ENCODE measurements at regions not wholly inside any gene's neighbourhood (a gene's known extent, or its start where the extent isn't known, plus 50 kb on each side); places are given as distances from the start of the nearest gene placed in this dataset.

DNA sequence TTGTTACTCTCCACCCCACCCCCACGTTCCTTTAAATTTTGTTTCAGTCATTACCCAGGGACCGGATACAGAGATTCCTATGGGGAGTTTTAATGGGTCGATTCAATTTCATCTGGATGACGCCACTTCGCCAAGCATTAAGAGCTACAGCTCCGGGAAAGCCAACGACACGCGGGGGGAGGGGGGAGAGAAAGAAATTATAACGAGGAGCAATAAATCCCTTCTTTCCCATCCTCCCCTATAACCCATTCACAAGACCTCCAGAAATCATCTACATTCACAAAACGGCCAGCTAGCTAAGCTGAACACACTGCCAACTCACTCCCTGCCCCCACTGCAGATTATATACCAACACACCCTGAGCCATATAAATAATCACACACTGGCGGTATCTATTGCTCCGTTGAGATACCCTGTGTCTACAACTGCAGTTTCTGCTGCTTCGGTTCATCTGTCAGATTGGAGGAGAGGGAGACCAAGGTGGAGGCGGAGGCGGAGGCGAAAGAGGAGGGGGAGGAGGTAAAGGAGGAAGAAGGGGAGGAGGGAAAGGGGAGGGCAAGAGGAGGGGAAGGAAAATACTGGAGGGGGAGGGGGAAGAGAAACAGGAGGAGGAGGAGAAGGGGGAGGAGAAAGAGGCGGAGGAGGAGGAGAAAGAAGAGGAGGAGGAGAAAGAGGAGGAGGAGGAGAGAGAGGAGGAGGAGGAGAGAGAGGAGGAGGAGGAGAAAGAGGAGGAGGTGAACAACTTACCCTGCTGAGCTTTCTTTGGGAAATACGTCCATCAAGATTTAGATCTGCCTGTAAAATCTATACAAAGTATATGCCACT is 113.9 kb upstream of the VAMP7 start:
- H4K20me1 ChIP-seq (ENCODE audit: insufficient read depth, low read length) = no peaks in the 10 kb centered on the region
- peak overlapping the region; percentile 39 for H3K9ac ChIP-seq (ENCODE audit: low read depth, low read length)
- peak overlapping the region; percentile 45; the same call in 1 of the 2 replicates for H3K27ac ChIP-seq (ENCODE audit: low read length)
- ATAC-seq (ENCODE audit: insufficient read depth, low read depth) = peak; percentile 89
- no peaks in the 10 kb centered on the region for H3K79me2 ChIP-seq (ENCODE audit: insufficient read depth, low read length)
- peak overlapping the region; percentile 80 for H3K4me2 ChIP-seq (ENCODE audit: insufficient read depth, low read length)
- no peak for TF ChIP-seq EZH2 (IDR thresholded peaks at IDR 0.05; ENCODE audit: borderline replicate concordance, low read depth, low read length, severe bottlenecking)
- TF ChIP-seq, protein P1, sequence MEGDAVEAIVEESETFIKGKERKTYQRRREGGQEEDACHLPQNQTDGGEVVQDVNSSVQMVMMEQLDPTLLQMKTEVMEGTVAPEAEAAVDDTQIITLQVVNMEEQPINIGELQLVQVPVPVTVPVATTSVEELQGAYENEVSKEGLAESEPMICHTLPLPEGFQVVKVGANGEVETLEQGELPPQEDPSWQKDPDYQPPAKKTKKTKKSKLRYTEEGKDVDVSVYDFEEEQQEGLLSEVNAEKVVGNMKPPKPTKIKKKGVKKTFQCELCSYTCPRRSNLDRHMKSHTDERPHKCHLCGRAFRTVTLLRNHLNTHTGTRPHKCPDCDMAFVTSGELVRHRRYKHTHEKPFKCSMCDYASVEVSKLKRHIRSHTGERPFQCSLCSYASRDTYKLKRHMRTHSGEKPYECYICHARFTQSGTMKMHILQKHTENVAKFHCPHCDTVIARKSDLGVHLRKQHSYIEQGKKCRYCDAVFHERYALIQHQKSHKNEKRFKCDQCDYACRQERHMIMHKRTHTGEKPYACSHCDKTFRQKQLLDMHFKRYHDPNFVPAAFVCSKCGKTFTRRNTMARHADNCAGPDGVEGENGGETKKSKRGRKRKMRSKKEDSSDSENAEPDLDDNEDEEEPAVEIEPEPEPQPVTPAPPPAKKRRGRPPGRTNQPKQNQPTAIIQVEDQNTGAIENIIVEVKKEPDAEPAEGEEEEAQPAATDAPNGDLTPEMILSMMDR (IDR thresholded peaks at IDR 0.05; ENCODE audit: borderline replicate concordance, extremely low read depth, low read length, poor library complexity, severe bottlenecking) = no peak
- H3K9me3 ChIP-seq (ENCODE audit: insufficient read depth, low read length, severe bottlenecking) = no peaks in the 10 kb centered on the region
- no peaks in the 10 kb centered on the region for H3K27me3 ChIP-seq (ENCODE audit: insufficient read depth, low read length, poor library complexity)
- peak overlapping the region; percentile 20 to 62; a peak in 3 of 4 replicates for H3K4me3 ChIP-seq (ENCODE audit: low read depth in 1 of 2, low read length in 2 of 2)
- peak; percentile 76 for DNase-seq
- H3K4me1 ChIP-seq (ENCODE audit: insufficient read depth, low read length) = peaks cover 19% of the 10 kb centered on the region; the same call in 1 of the 2 replicates
- H3K36me3 ChIP-seq (ENCODE audit: insufficient read depth, low read length) = no peaks in the 10 kb centered on the region
- peak overlapping the region; percentile 72 for H2AFZ ChIP-seq (ENCODE audit: low read depth, low read length)

DNA sequence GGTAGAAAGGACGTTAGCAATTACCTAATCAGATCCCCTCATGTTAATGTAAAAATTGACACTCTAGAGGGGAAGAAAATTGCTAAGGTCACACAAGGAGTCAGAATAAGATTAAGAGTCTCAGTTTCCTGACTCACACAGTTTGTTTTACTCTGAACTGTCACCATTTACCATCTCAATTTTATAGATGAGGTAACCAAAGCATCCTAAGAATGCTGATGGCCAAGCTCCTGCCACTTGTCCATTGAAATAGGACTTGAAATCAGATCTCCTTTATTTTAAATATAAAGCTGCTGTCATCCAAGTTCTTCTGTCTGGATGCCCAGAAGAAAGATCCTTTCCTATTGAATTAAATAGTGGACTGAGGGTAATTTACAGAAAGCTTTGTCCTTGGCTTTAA is 114.8 kb upstream of the VAMP7 start:
- Histone ChIP-seq H3K4me3 (ENCODE audit: low read depth in 1 of 2, low read length in 2 of 2) (no peak overlapping the region), H2AFZ (ENCODE audit: low read depth, low read length) (peak overlapping the region; percentile 72)

DNA sequence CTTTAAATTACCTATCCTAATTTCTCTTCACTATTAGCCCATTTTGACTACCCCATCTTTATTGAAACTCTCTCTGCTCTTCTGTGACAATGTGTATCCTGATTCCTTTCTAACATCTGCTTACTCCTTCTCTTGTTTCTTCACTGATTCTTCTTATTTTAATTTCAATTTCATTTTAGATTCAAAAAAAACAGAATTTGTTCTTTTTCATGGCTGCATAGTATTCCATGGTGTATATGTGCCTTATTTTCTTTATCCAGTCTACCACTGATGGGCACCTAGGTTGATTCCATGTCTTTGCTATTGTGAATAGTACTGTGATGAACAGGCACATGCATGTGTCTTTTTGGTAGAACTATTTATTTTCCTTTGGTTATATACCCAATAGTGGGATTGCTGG is 120.0 kb upstream of the VAMP7 start:
- TF ChIP-seq EZH2 (IDR thresholded peaks at IDR 0.05; ENCODE audit: borderline replicate concordance, low read depth, low read length, severe bottlenecking) = no peak
- TF ChIP-seq, protein P1 (IDR thresholded peaks at IDR 0.05; ENCODE audit: borderline replicate concordance, extremely low read depth, low read length, poor library complexity, severe bottlenecking) = no peak
- Histone ChIP-seq H3K9ac (ENCODE audit: low read depth, low read length) (no peak overlapping the region), H3K27ac (ENCODE audit: low read length) (no peak overlapping the region), H3K79me2 (ENCODE audit: insufficient read depth, low read length) (no peaks in the 10 kb centered on the region), H4K20me1 (ENCODE audit: insufficient read depth, low read length) (no peaks in the 10 kb centered on the region), H3K4me3 (ENCODE audit: low read depth in 1 of 2, low read length in 2 of 2) (no peak overlapping the region), H3K9me3 (ENCODE audit: insufficient read depth, low read length, severe bottlenecking) (no peaks in the 10 kb centered on the region), H3K36me3 (ENCODE audit: insufficient read depth, low read length) (no peaks in the 10 kb centered on the region), H3K27me3 (ENCODE audit: insufficient read depth, low read length, poor library complexity) (no peaks in the 10 kb centered on the region), H3K4me1 (ENCODE audit: insufficient read depth, low read length) (no peaks in the 10 kb centered on the region), H2AFZ (ENCODE audit: low read depth, low read length) (no peak overlapping the region), H3K4me2 (ENCODE audit: insufficient read depth, low read length) (no peak overlapping the region)
- DNase-seq (no peak), ATAC-seq (ENCODE audit: insufficient read depth, low read depth) (no peak)

More for the DNA sequence above, 114.8 kb upstream of the VAMP7 start:
- Histone ChIP-seq H3K79me2 (ENCODE audit: insufficient read depth, low read length) (no peaks in the 10 kb centered on the region), H3K4me2 (ENCODE audit: insufficient read depth, low read length) (no peak overlapping the region), H3K27ac (ENCODE audit: low read length) (no peak overlapping the region), H3K4me1 (ENCODE audit: insufficient read depth, low read length) (peaks cover 19% of the 10 kb centered on the region; the same call in 1 of the 2 replicates), H3K9ac (ENCODE audit: low read depth, low read length) (no peak overlapping the region), H3K9me3 (ENCODE audit: insufficient read depth, low read length, severe bottlenecking) (no peaks in the 10 kb centered on the region), H4K20me1 (ENCODE audit: insufficient read depth, low read length) (no peaks in the 10 kb centered on the region), H3K36me3 (ENCODE audit: insufficient read depth, low read length) (no peaks in the 10 kb centered on the region), H3K27me3 (ENCODE audit: insufficient read depth, low read length, poor library complexity) (no peaks in the 10 kb centered on the region)
- DNase-seq (no peak), ATAC-seq (ENCODE audit: insufficient read depth, low read depth) (no peak)
- no peak for TF ChIP-seq EZH2 (IDR thresholded peaks at IDR 0.05; ENCODE audit: borderline replicate concordance, low read depth, low read length, severe bottlenecking)
- TF ChIP-seq, protein P1 (IDR thresholded peaks at IDR 0.05; ENCODE audit: borderline replicate concordance, extremely low read depth, low read length, poor library complexity, severe bottlenecking) = no peak
